Left ventricle myocardium inferior (tissue), 1 donor: ENCODE measurements at regions not wholly inside any gene's neighbourhood (a gene's known extent, or its start where the extent isn't known, plus 50 kb on each side); places are given as distances from the start of the nearest gene placed in this dataset.
"Not testable (repeated sequence)": the region's sequence is repeated elsewhere in the genome, so short reads cannot be mapped to it uniquely, and the experiment has no call there.

Experiments used
- DNase-seq: peaks from one replicate; pipeline ENCODE4 v3.0.0-alpha.2; 2020
- H3K27ac ChIP-seq: fragments of 200-600 bp; replicated peaks from 2 replicates; pipeline ENCODE4 v1.8.0; 2021
- H3K27me3 ChIP-seq: fragments of 200-600 bp; 2 replicates; pipeline ENCODE4 v1.8.0; 2021; ENCODE audit warnings: low read depth
- H3K36me3 ChIP-seq: fragments of 200-600 bp; 2 replicates; pipeline ENCODE4 v1.8.0; 2021
- H3K4me1 ChIP-seq: fragments of 200-600 bp; 2 replicates; pipeline ENCODE4 v1.8.0; 2021
- H3K4me3 ChIP-seq: fragments of 200-600 bp; 2 replicates; pipeline ENCODE4 v1.8.0; 2021; ENCODE audit warnings: mild to moderate bottlenecking, moderate library complexity
- H3K9me3 ChIP-seq: fragments of 200-600 bp; replicated peaks from 2 replicates; pipeline ENCODE4 v1.8.0; 2021
- intact Hi-C: fragments of 100-400 bp; cut with micrococcal nuclease; formaldehyde crosslinking; loops from one replicate; pipeline ENCODE4 v1.11.0; 2022
- TF ChIP-seq, protein P1 (sequence below): fragments of 200-600 bp; IDR thresholded peaks from 2 replicates; pipeline ENCODE4 v1.8.0; 2021; ENCODE audit warnings: antibody characterized with exemption, mild to moderate bottlenecking, borderline replicate concordance
- donor health status: DM: no; HTN: yes; CAD: no; lungs with severe emphysema.

DNA sequence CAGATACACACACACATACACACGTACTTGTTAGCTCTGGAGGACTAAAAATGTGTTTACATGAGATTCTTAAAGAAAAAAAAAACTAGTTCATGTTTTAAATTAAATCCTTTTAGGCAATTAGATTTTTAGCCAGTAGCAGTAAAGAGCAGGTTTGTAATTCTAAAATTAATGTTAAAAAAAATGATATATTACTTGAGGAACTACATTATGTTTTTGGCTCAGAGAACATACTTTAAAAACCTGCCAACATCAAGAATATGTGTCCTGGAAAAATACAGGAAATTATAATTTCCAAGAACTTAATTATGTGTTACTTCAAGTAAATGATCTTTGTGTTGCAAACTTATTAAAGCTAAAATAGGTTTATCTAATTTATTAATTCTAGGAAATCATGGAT lies 594.3 kb upstream of the PCDH7 start:
- intact Hi-C loops, result no loop called here
- no peaks in the 10 kb centered on the region for H3K4me1 ChIP-seq
- no peak overlapping the region for H3K4me3 ChIP-seq
- no peak overlapping the region for H3K27ac ChIP-seq
- TF ChIP-seq, protein P1, sequence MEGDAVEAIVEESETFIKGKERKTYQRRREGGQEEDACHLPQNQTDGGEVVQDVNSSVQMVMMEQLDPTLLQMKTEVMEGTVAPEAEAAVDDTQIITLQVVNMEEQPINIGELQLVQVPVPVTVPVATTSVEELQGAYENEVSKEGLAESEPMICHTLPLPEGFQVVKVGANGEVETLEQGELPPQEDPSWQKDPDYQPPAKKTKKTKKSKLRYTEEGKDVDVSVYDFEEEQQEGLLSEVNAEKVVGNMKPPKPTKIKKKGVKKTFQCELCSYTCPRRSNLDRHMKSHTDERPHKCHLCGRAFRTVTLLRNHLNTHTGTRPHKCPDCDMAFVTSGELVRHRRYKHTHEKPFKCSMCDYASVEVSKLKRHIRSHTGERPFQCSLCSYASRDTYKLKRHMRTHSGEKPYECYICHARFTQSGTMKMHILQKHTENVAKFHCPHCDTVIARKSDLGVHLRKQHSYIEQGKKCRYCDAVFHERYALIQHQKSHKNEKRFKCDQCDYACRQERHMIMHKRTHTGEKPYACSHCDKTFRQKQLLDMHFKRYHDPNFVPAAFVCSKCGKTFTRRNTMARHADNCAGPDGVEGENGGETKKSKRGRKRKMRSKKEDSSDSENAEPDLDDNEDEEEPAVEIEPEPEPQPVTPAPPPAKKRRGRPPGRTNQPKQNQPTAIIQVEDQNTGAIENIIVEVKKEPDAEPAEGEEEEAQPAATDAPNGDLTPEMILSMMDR, result no peak
- no peak for DNase-seq
- H3K27me3 ChIP-seq, result no peaks in the 10 kb centered on the region
- no peaks in the 10 kb centered on the region for H3K36me3 ChIP-seq
- peaks cover 4% of the 10 kb centered on the region for H3K9me3 ChIP-seq

DNA sequence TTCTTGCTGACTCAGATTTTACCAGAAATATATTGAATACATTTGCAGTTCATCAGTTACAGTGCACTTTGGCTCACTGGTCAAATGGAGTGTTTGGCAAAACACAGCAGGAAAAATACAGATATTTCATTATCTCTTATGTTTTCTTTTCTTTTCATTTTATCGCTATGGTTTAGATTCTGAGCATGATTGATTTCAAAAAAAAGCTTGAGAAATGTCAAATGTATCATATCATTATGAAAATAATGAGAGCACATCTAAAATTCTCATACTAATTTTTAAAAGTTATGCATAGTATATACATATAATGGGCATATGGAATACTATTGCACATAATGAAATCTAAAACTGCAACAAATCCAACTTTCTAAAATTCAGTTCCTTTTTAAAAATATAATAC lies 593.8 kb upstream of the PCDH7 start:
- intact Hi-C loops, result no loop called here
- Histone ChIP-seq H3K4me1 (no peaks in the 10 kb centered on the region), H3K36me3 (no peaks in the 10 kb centered on the region), H3K27ac (no peak overlapping the region), H3K4me3 (no peak overlapping the region), H3K27me3 (no peaks in the 10 kb centered on the region), H3K9me3 (peaks cover under 1% of the 10 kb centered on the region)
- no peak for DNase-seq
- TF ChIP-seq, protein P1, result no peak

DNA sequence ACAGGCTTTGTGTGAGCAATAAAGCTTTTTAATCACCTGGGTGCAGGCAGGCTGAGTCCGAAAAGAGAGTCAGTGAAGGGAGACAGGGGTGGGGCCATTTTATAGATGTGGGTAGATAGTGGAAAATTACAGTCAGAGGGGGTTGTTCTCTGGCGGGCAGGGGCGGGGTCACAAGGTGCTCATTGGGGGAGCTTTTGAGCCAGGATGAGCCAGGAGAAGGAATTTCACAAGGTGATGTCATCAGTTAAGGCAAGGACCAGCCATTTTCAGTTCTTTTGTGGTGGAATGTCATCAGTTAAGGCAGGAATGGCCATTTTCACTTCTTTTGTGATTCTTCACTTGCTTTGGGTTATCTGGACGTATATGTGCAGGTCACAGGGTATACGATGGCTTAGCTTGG lies 571.3 kb upstream of the PCDH7 start:
- intact Hi-C loops, DNase-seq, H3K4me1 ChIP-seq, H3K27me3 ChIP-seq, H3K4me3 ChIP-seq, H3K27ac ChIP-seq, H3K36me3 ChIP-seq: not testable (repeated sequence)
- peaks cover 10% of the 10 kb centered on the region for H3K9me3 ChIP-seq

DNA sequence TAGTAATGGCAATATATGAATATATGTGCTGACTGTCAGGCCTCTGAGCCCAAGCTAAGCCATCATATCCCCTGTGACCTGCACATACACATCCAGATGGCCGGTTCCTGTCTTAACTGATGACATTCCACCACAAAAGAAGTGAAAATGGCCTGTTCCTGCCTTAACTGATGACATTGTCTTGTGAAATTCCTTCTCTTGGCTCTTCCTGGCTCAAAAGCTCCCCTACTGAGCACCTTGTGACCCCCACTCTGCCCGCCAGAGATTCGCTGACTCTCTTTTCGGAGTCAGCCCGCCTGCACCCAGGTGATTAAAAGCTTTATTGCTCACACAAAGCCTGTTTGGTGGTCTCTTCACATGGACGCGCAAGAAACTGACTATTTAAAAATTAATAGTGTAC lies 570.6 kb upstream of the PCDH7 start:
- H3K27me3 ChIP-seq, intact Hi-C loops, H3K4me3 ChIP-seq: not testable (repeated sequence)

DNA sequence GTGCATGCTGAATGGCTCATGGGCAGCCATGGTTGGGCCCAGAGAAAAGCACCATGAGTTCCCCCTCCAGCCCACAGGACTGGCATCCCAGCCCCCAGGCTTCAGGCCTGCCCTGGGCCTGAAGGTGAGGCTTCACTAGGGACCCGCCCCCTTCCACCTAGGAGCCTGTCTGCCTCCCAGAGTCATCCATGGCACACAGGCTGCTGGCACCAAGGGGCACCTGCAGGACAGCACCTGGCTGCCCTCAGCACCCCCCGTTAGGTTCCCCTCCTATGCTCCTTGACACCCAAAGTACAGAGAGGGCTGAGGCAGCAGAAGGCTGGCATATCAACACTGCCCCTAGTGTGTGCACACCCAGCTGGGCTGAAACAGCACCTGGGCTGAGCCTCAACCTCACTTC lies 566.7 kb upstream of the PCDH7 start:
- H3K36me3 ChIP-seq, result no peaks in the 10 kb centered on the region
- no peaks in the 10 kb centered on the region for H3K4me1 ChIP-seq
- DNase-seq, result no peak
- no peak overlapping the region for H3K27ac ChIP-seq
- H3K4me3 ChIP-seq, result no peak overlapping the region
- peaks cover 10% of the 10 kb centered on the region for H3K9me3 ChIP-seq
- TF ChIP-seq, protein P1, result no peak
- intact Hi-C loops, result no loop called here
- no peaks in the 10 kb centered on the region for H3K27me3 ChIP-seq

More for the DNA sequence above, 570.6 kb upstream of the PCDH7 start:
- not testable (repeated sequence) for H3K36me3 ChIP-seq, H3K27ac ChIP-seq, DNase-seq, H3K4me1 ChIP-seq
- peaks cover 10% of the 10 kb centered on the region for H3K9me3 ChIP-seq

DNA sequence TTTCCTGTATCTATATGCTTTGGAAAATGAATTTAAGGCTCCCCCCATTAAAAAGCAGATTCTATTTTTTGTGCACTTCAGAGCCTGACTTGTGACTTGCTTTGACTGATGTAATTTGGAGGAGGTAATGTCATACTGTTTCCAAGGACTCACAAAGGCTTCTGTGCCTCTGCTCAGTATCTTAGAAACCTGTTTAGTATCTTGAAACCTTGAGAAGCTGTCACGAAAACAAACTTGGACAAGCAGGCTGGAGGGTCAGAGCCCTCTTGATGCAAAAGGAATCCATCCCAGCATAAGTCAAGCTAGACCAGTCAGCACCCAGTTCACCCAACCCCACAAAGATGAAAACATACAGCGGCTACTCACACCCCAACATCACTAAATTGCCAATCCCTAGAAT lies 560.0 kb upstream of the PCDH7 start:
- no peak overlapping the region for H3K4me3 ChIP-seq
- DNase-seq, result no peak
- no peaks in the 10 kb centered on the region for H3K27me3 ChIP-seq
- H3K9me3 ChIP-seq, result no peaks in the 10 kb centered on the region
- TF ChIP-seq, protein P1, result no peak
- no peak overlapping the region for H3K27ac ChIP-seq
- H3K4me1 ChIP-seq, result no peaks in the 10 kb centered on the region
- no peaks in the 10 kb centered on the region for H3K36me3 ChIP-seq
- intact Hi-C loops, result no loop called here

DNA sequence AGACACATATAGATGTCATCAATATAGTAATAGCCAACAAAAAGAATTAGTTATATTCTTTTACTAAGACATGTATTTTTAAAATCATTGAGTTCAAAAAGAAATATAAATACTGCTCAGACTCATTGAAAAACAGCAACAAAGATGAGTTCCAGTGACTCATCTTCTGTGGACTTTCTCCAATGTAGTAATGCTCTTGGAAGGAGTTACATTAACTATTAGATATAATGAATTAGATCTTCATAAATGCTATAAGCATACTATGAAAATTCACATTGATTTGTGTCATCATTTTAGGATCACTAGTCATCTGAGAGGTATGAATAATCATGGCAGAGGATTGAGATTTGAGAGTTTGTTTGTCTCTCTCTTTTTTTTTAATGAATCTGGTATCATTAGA lies 547.8 kb upstream of the PCDH7 start:
- Histone ChIP-seq H3K4me3 (no peak overlapping the region), H3K9me3 (peaks cover 9% of the 10 kb centered on the region), H3K27me3 (no peaks in the 10 kb centered on the region), H3K4me1 (no peaks in the 10 kb centered on the region), H3K27ac (no peak overlapping the region), H3K36me3 (no peaks in the 10 kb centered on the region)
- DNase-seq, result no peak
- intact Hi-C loops, result no loop called here
- TF ChIP-seq, protein P1, result no peak
